K562 (cell line): ENCODE measurements at regions not wholly inside any gene's neighbourhood (a gene's known extent, or its start where the extent isn't known, plus 50 kb on each side); places are given as distances from the start of the nearest gene placed in this dataset.

Experiments
- CBX8 ChIP-seq: fragments of 200-600 bp; sonication (generic); IDR thresholded peaks from 2 replicates; pipeline ENCODE4 v1.6.1; 2012; ENCODE audit warnings: borderline replicate concordance, mixed run types, low read depth, mild to moderate bottlenecking, moderate library complexity, mixed read lengths, low read length, control low read depth, inconsistent platforms; ENCODE audit not compliant: poor library complexity, severe bottlenecking; ENCODE audit errors: extremely low read depth
- CTCF ChIP-seq, 3 experiments: IDR thresholded peaks in 2 of 3; conservative IDR thresholded peaks in 1 of 3; 2 replicates each; pipeline ENCODE4 v1.5.1; 2011 to 2012; ENCODE audit warnings: low read length in 3 of 3, mild to moderate bottlenecking in 3 of 3, control low read depth in 2 of 3, improper control_type of control experiment in 1 of 3, inconsistent platforms in 1 of 3, low read depth in 1 of 3, mixed read lengths in 1 of 3, moderate library complexity in 1 of 3; ENCODE audit not compliant: insufficient read depth in 2 of 3
- EZH2 ChIP-seq: IDR thresholded peaks from 2 replicates; pipeline ENCODE4 v1.6.1; 2012; ENCODE audit warnings: low read depth, mild to moderate bottlenecking, inconsistent platforms, low read length, borderline replicate concordance
- FOXK1 ChIP-seq: sonication (generic); formaldehyde crosslinking; IDR thresholded peaks from 2 replicates; pipeline ENCODE4 v1.8.0; 2022; ENCODE audit warnings: missing genetic modification reagents, mild to moderate bottlenecking, borderline replicate concordance
- HDAC1 ChIP-seq, 2 experiments: fragments of 450-650 bp; IDR thresholded peaks; 2 replicates each; pipeline ENCODE4 v1.6.1; 2016 to 2017; ENCODE audit warnings: inconsistent platforms in 1 of 2, mild to moderate bottlenecking in 1 of 2, moderate library complexity in 1 of 2
- SAP30 ChIP-seq: fragments of 200-600 bp; sonication (generic); IDR thresholded peaks from 2 replicates; pipeline ENCODE4 v1.6.1; 2012; ENCODE audit warnings: borderline replicate concordance, low read depth, mild to moderate bottlenecking, moderate library complexity, low read length, control low read depth, inconsistent platforms; ENCODE audit not compliant: insufficient read depth, poor library complexity, severe bottlenecking
- TAF1 ChIP-seq: IDR thresholded peaks from 2 replicates; pipeline ENCODE4 v1.6.1; 2011; ENCODE audit warnings: mild to moderate bottlenecking, low read length, moderate library complexity; ENCODE audit not compliant: insufficient read depth, control insufficient read depth, severe bottlenecking; ENCODE audit errors: extremely low read depth

- TF ChIP-seq SAP30 (no peak), CBX8 (no peak), HDAC1 (IDR thresholded peaks at IDR 0.05) (no peak), CTCF (IDR thresholded peaks at IDR 0.05 in 2 of 3, conservative IDR thresholded peaks at IDR 0.05 in 1 of 3; ENCODE audit: insufficient read depth in 2 of 3, low read depth in 1 of 3, low read length in 3 of 3) (no peak), TAF1 (no peak), EZH2 (no peak), FOXK1 (CRISPR knock-in tag) (no peak)
Observed at GRCh38 chrX:79290596-79290995, 76.5 kb downstream of the ITM2A start.
